GM23338 (cell line): ENCODE measurements at regions not wholly inside any gene's neighbourhood (a gene's known extent, or its start where the extent isn't known, plus 50 kb on each side); places are given as distances from the start of the nearest gene placed in this dataset.

Experiments used
- ATAC-seq: fragments of 200-7000 bp; cut with Tn5 transposase; 3 replicates; pipeline ENCODE4 v1.9.1; 2020
- DNase-seq: peaks from one replicate; pipeline ENCODE4 v3.0.0-alpha.2; 2015; ENCODE audit warnings: low spot score
- H2AFZ ChIP-seq: fragments of 200-600 bp; sonication (generic); 2 replicates; pipeline ENCODE4 v1.8.0; 2016; ENCODE audit warnings: antibody characterized with exemption, mild to moderate bottlenecking, moderate library complexity
- H3F3A ChIP-seq: fragments of 200-600 bp; sonication (generic); replicated peaks from 2 replicates; pipeline ENCODE4 v1.8.0; 2017; ENCODE audit warnings: antibody characterized with exemption, mixed run types, low read depth
- H3K27ac ChIP-seq: fragments of 200-600 bp; sonication (generic); 2 replicates; pipeline ENCODE4 v1.6.1; 2016; ENCODE audit warnings: low read depth
- H3K27me3 ChIP-seq: fragments of 200-600 bp; sonication (generic); 2 replicates; pipeline ENCODE4 v1.8.0; 2016; ENCODE audit warnings: mild to moderate bottlenecking, mixed run types, moderate library complexity; ENCODE audit not compliant: insufficient read depth
- H3K36me3 ChIP-seq: fragments of 200-600 bp; sonication (generic); 2 replicates; pipeline ENCODE4 v1.8.0; 2016; ENCODE audit warnings: mild to moderate bottlenecking; ENCODE audit not compliant: insufficient read depth
- H3K4me1 ChIP-seq: fragments of 200-600 bp; sonication (generic); 2 replicates; pipeline ENCODE4 v1.8.0; 2016; ENCODE audit warnings: mild to moderate bottlenecking, moderate library complexity; ENCODE audit not compliant: insufficient read depth
- H3K4me2 ChIP-seq: fragments of 200-600 bp; sonication (generic); 2 replicates; pipeline ENCODE4 v1.7.1; 2017; ENCODE audit warnings: mixed run types
- H3K4me3 ChIP-seq: fragments of 200-600 bp; sonication (generic); 2 replicates; pipeline ENCODE4 v1.6.1; 2016; ENCODE audit warnings: mixed run types
- H3K79me2 ChIP-seq: fragments of 200-600 bp; sonication (generic); replicated peaks from 2 replicates; pipeline ENCODE4 v1.8.0; 2017; ENCODE audit warnings: mild to moderate bottlenecking; ENCODE audit not compliant: insufficient read depth
- H3K9me2 ChIP-seq: fragments of 200-600 bp; sonication (generic); 2 replicates; pipeline ENCODE4 v1.8.0; 2017; ENCODE audit not compliant: insufficient read depth
- H4K20me1 ChIP-seq: fragments of 200-600 bp; sonication (generic); replicated peaks from 2 replicates; pipeline ENCODE4 v1.8.0; 2017; ENCODE audit warnings: mild to moderate bottlenecking; ENCODE audit not compliant: insufficient read depth
- H3K27ac Mint-ChIP-seq: 2 replicates; pipeline ENCODE4 v1.8.0; 2020; ENCODE audit warnings: inconsistent platforms, mild to moderate bottlenecking, moderate library complexity, mixed read lengths
- H3K27me3 Mint-ChIP-seq: 3 replicates; pipeline ENCODE4 v1.8.0; 2022; ENCODE audit warnings: low read depth, mild to moderate bottlenecking, moderate library complexity, mixed read lengths, inconsistent platforms; ENCODE audit not compliant: insufficient read depth, poor library complexity
- H3K36me3 Mint-ChIP-seq: 3 replicates; pipeline ENCODE4 v1.8.0; 2021; ENCODE audit warnings: low read depth, mild to moderate bottlenecking, inconsistent platforms, moderate library complexity, mixed read lengths
- H3K4me1 Mint-ChIP-seq: 3 replicates; pipeline ENCODE4 v1.8.0; 2020; ENCODE audit warnings: mild to moderate bottlenecking, inconsistent platforms, mixed read lengths
- H3K4me3 Mint-ChIP-seq: 3 replicates; pipeline ENCODE4 v1.8.0; 2021; ENCODE audit warnings: moderate library complexity, mild to moderate bottlenecking, inconsistent platforms, mixed read lengths
- H3K9me3 Mint-ChIP-seq: 3 replicates; pipeline ENCODE4 v1.8.0; 2020; ENCODE audit warnings: moderate library complexity, mild to moderate bottlenecking, inconsistent platforms, mixed read lengths
- CREB1 ChIP-seq: fragments of 250-450 bp; sonication (Bioruptor Pico); IDR thresholded peaks from 2 replicates; pipeline ENCODE4 v1.5.0; 2020; ENCODE audit warnings: low read depth, mild to moderate bottlenecking, moderate library complexity
- CTCF ChIP-seq, 2 experiments: fragments of 200-600 bp in 1 of 2; sonication (generic) in 1 of 2; conservative IDR thresholded peaks; 2 replicates each; pipeline versions ENCODE4 v1.5.1 to v1.6.1; 2016 to 2017; ENCODE audit warnings: antibody characterized with exemption in 2 of 2, low read depth in 2 of 2, mild to moderate bottlenecking in 2 of 2, moderate library complexity in 1 of 2
- EZH2phosphoT487 ChIP-seq: fragments of 200-600 bp; sonication (generic); IDR thresholded peaks from one replicate; pipeline ENCODE4 v1.8.1; 2018; ENCODE audit warnings: antibody characterized with exemption; ENCODE audit not compliant: unreplicated experiment
- JUNB ChIP-seq: IDR thresholded peaks from one replicate; pipeline ENCODE4 v1.6.1; 2016; ENCODE audit warnings: antibody characterized with exemption; ENCODE audit not compliant: unreplicated experiment
- NANOG ChIP-seq: IDR thresholded peaks from 2 replicates; pipeline ENCODE4 v1.6.1; 2016; ENCODE audit warnings: antibody characterized with exemption, borderline replicate concordance
- POLR2AphosphoS5 ChIP-seq: IDR thresholded peaks from 2 replicates; pipeline ENCODE4 v1.6.1; 2016; ENCODE audit warnings: antibody characterized with exemption, low read depth
- STAT1 ChIP-seq: IDR thresholded peaks from one replicate; pipeline ENCODE4 v1.6.1; 2016; ENCODE audit warnings: antibody characterized with exemption; ENCODE audit not compliant: unreplicated experiment
- ZNF114 ChIP-seq: fragments of 250-450 bp; sonication (Bioruptor Pico); IDR thresholded peaks from 2 replicates; pipeline ENCODE4 v1.5.0; 2020; ENCODE audit warnings: mild to moderate bottlenecking, moderate library complexity
- ZNF331 ChIP-seq: fragments of 250-450 bp; sonication (Bioruptor Pico); IDR thresholded peaks from 2 replicates; pipeline ENCODE4 v1.5.0; 2020; ENCODE audit warnings: low read depth, mild to moderate bottlenecking, moderate library complexity
- TF ChIP-seq, protein P1 (sequence below): IDR thresholded peaks from 2 replicates; pipeline ENCODE4 v1.6.1; 2016; ENCODE audit warnings: antibody characterized with exemption
- TF ChIP-seq, protein P2 (sequence below): IDR thresholded peaks from one replicate; pipeline ENCODE4 v1.6.1; 2018; ENCODE audit warnings: antibody characterized with exemption; ENCODE audit not compliant: unreplicated experiment

DNA sequence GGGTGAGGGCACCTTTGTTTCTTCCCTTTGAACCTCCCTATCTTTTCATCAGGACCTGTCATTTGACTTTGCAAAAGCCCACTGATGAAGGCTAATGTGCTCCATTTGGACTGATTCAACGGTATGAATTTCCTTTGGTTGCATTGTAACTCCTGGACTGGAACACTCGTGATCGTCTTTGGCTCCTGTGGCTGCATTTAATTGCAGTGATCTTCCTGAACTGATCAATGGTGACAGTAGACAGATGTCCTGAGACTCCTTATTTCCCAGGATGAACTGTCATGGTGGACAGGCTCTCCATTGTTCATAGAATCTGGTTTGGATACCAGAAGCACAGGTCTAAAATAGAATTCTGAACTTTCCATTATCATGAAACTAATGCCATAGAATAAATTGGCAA lies 224.8 kb upstream of the GAP43 start (continued):
- TF ChIP-seq CTCF (conservative IDR thresholded peaks at IDR 0.05; ENCODE audit: low read depth in 2 of 2) (no peak), STAT1 (no peak)
- TF ChIP-seq, protein P1, sequence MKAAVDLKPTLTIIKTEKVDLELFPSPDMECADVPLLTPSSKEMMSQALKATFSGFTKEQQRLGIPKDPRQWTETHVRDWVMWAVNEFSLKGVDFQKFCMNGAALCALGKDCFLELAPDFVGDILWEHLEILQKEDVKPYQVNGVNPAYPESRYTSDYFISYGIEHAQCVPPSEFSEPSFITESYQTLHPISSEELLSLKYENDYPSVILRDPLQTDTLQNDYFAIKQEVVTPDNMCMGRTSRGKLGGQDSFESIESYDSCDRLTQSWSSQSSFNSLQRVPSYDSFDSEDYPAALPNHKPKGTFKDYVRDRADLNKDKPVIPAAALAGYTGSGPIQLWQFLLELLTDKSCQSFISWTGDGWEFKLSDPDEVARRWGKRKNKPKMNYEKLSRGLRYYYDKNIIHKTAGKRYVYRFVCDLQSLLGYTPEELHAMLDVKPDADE = no peak
- TF ChIP-seq, protein P2, sequence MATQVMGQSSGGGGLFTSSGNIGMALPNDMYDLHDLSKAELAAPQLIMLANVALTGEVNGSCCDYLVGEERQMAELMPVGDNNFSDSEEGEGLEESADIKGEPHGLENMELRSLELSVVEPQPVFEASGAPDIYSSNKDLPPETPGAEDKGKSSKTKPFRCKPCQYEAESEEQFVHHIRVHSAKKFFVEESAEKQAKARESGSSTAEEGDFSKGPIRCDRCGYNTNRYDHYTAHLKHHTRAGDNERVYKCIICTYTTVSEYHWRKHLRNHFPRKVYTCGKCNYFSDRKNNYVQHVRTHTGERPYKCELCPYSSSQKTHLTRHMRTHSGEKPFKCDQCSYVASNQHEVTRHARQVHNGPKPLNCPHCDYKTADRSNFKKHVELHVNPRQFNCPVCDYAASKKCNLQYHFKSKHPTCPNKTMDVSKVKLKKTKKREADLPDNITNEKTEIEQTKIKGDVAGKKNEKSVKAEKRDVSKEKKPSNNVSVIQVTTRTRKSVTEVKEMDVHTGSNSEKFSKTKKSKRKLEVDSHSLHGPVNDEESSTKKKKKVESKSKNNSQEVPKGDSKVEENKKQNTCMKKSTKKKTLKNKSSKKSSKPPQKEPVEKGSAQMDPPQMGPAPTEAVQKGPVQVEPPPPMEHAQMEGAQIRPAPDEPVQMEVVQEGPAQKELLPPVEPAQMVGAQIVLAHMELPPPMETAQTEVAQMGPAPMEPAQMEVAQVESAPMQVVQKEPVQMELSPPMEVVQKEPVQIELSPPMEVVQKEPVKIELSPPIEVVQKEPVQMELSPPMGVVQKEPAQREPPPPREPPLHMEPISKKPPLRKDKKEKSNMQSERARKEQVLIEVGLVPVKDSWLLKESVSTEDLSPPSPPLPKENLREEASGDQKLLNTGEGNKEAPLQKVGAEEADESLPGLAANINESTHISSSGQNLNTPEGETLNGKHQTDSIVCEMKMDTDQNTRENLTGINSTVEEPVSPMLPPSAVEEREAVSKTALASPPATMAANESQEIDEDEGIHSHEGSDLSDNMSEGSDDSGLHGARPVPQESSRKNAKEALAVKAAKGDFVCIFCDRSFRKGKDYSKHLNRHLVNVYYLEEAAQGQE = no peak

- peaks cover 32% of the 10 kb centered on the region for H3K4me1 Mint-ChIP-seq
- no peaks in the 10 kb centered on the region for H3K79me2 ChIP-seq
- H3K36me3 ChIP-seq = no peaks in the 10 kb centered on the region
- peak overlapping the region; percentile 42; the same call in 1 of the 2 replicates for H3K27ac ChIP-seq
- peak; percentile 47 for DNase-seq
- H4K20me1 ChIP-seq = no peaks in the 10 kb centered on the region
- no peaks in the 10 kb centered on the region for H3F3A ChIP-seq
- peak; percentile 83 for ATAC-seq
- H3K36me3 Mint-ChIP-seq = no peaks in the 10 kb centered on the region
- TF ChIP-seq CREB1 = no peak
- no peak for TF ChIP-seq JUNB
- peak overlapping the region; percentile 67 for H2AFZ ChIP-seq
- no peak overlapping the region for H3K4me3 ChIP-seq
- H3K4me1 ChIP-seq = peaks cover 30% of the 10 kb centered on the region
- H3K27me3 ChIP-seq = no peaks in the 10 kb centered on the region
- no peaks in the 10 kb centered on the region for H3K9me3 Mint-ChIP-seq
- H3K4me2 ChIP-seq = peak overlapping the region; percentile 69
- H3K9me2 ChIP-seq = peaks cover 2% of the 10 kb centered on the region; the same call in 1 of the 2 replicates
- no peak overlapping the region for H3K4me3 Mint-ChIP-seq
- H3K27me3 Mint-ChIP-seq = no peaks in the 10 kb centered on the region
- H3K27ac Mint-ChIP-seq = peak overlapping the region; percentile 57
These were observed 223.6 kb upstream of the GAP43 start for GRCh38 chr3:115399750-115400149.

DNA sequence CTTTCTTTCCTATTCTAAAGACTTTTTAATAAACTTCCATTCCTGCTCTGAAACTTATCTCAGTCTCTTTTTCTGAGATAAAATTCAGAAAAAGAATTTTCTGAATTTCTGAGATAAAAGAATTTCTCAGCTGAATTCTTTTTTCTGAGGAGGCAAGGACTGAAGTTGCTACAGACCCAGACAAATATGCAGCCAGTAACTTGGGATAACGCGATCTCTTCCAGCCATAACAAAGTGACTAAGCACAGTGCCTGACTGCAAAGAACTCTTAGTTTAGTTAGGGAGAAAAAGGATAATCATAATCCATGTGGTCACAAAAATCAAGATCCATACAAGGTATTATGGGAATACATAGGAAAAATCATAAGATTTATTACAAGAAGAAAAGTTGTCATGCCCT lies 222.0 kb upstream of the GAP43 start:
- H3K27me3 Mint-ChIP-seq = no peaks in the 10 kb centered on the region
- H2AFZ ChIP-seq = no peak overlapping the region
- no peaks in the 10 kb centered on the region for H3K9me3 Mint-ChIP-seq
- no peak overlapping the region for H3K4me2 ChIP-seq
- 0 out of 2 replicates have a peak overlapping the region, but pooled peaks have one; percentile 25 for H3K27ac Mint-ChIP-seq
- peaks cover 44% of the 10 kb centered on the region for H3K4me1 Mint-ChIP-seq
- ATAC-seq (no peak), DNase-seq (no peak)
- peaks cover 45% of the 10 kb centered on the region for H3K4me1 ChIP-seq
- no peaks in the 10 kb centered on the region for H3K79me2 ChIP-seq
- H4K20me1 ChIP-seq = no peaks in the 10 kb centered on the region
- H3K4me3 ChIP-seq = no peak overlapping the region
- H3K27ac ChIP-seq = no peak overlapping the region
- H3K36me3 ChIP-seq = no peaks in the 10 kb centered on the region
- H3F3A ChIP-seq = no peaks in the 10 kb centered on the region
- no peaks in the 10 kb centered on the region; the same call in 1 of the 2 replicates for H3K9me2 ChIP-seq
- H3K4me3 Mint-ChIP-seq = no peak overlapping the region
- no peaks in the 10 kb centered on the region for H3K27me3 ChIP-seq
- no peaks in the 10 kb centered on the region for H3K36me3 Mint-ChIP-seq
- TF ChIP-seq ZNF331 (CRISPR knock-in tag) (no peak), JUNB (no peak), NANOG (no peak), CREB1 (no peak), ZNF114 (CRISPR knock-in tag) (no peak), POLR2AphosphoS5 (no peak), EZH2phosphoT487 (no peak)
- TF ChIP-seq, protein P1 = no peak
